ENCODE measurements at regions not wholly inside any gene's neighbourhood (a gene's known extent, or its start where the extent isn't known, plus 50 kb on each side); places are given as distances from the start of the nearest gene placed in this dataset.

DNA sequence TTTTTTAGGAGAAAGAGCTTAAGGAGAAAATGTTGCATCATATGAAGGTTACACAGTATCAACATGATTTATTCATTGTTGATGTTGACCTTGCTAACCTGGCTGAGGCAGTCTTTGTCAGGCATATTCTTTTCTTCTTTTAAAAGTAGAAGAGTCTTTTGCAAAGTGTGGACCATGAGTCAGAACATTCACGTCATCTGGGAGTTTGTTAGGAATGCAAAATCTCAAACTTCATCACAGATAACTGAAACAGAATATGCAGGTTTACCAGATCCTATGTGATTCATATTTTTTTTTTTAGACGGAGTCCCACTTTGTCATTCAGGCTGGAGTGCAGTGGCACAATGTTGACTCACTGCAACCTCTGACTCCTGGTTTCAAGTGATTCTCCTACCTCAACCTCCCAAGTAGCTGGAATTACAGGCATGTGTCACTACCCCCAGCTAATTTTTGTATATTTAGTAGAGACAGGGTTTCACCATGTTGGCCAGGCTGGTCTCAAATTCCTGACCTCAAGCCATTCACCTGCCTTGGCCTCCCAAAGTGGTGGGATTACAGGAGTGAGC lies 530.4 kb upstream of the BTBD3 start:
- peak; percentile 67 for DNase-seq (ENCODE audit: low read depth, low spot score)
- peak overlapping the region; percentile 73 for H3K27ac ChIP-seq

DNA sequence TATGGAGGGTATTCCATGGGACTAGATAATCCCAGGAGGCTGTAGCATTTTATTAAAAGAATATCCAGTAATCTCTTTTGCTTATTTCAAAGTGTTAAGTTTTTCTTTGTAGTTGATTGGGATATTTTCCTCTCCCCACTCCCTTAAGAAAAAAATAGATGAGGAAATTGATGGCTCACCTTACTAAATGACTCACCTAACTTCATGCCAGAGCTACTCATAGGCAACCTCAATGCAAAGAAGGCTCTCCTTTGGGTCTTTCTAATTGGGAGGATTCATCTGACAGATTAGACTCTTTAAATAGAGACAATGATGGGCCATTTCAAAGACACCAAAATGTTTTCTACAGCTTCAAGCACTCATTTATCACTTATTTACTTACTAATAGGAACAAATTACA lies 528.5 kb upstream of the BTBD3 start:
- H3K27ac ChIP-seq, result peak overlapping the region; percentile 73
- DNase-seq (ENCODE audit: low read depth, low spot score), result peak; percentile 60

DNA sequence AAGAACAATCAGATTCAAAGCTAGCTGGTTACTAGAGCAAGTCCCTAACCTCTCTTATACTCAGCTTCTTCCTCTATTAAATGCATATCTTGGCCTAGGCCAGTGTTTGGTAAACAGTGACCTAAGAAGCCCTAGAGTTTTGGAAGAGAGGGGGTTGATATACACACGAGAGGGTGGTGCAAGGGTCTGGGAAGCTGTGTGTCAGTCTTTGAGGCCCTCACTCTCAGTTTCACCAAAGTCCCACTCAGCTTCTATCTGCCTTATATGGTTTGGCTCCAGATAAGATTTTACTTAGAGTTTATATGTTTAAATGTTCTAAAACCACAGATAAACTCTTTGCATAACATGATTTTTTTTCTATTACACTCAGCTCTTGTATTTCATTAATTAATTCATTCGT lies 526.1 kb upstream of the BTBD3 start:
- H3K27ac ChIP-seq, result no peak overlapping the region
- DNase-seq (ENCODE audit: low read depth, low spot score), result no peak

DNA sequence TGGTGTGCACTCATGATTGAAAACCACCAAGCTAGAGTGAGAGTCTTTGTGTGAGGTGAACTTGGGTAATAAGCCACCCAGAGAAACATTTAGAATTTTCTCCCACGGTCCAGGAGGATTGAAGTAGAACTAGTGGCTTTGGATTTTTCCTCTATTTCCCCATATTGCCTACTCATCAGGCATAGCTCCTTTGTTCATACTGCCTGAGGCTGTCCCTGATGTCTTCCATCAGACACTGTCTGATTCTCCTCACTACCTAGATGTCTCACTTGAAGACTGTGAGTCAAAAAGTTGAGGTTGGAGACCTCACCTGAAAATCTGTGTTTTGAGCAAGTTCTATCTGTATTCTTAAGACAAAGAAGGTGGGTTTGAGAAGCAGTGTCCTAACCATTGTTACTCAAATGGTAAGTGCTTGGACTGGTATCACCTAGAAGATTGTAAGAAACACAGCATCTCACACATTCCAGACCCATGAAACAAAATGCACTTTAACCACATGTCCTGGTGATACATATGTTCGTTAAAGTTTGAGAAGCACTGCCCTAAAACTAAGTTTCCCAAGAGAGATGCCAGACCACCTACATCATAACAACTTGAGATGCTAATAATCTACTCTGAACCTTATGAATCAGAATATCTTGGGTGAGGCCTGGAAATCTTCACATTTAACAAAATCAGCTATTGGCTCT lies 523.4 kb upstream of the BTBD3 start:
- DNase-seq (ENCODE audit: low read depth, low spot score), result peak; percentile 84
- peak overlapping the region; percentile 78 for H3K27ac ChIP-seq

GRCh38 chr20:11395581-11395980 lies 522.1 kb upstream of the BTBD3 start:
- H3K27ac ChIP-seq, result peak overlapping the region; percentile 78
- DNase-seq (ENCODE audit: low read depth, low spot score), result no peak

- no peak overlapping the region for H3K27ac ChIP-seq
- no peak for DNase-seq (ENCODE audit: low read depth, low spot score)
Observed at GRCh38 chr20:11401988-11402387, 515.7 kb upstream of the BTBD3 start.

DNA sequence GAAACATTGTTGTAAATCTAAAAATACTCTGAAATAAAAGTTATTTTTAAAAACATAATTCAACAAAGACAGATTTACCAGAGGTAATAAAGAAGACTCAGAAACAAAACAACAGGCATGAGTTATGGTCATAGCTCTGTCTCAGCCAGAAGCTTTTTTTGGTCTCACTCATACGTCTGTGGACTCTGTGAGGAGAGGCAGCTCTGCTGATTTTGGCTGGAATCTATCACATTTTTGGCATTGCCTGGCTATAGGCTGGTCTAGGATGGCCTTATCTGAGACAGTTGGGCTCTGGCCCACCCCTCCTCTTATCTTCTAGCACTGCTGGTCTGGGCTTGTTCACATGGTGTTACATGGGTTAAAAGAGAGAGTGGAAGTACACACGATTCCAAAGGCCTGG lies 514.0 kb upstream of the BTBD3 start:
- H3K27ac ChIP-seq, result no peak overlapping the region
- DNase-seq (ENCODE audit: low read depth, low spot score), result no peak

DNA sequence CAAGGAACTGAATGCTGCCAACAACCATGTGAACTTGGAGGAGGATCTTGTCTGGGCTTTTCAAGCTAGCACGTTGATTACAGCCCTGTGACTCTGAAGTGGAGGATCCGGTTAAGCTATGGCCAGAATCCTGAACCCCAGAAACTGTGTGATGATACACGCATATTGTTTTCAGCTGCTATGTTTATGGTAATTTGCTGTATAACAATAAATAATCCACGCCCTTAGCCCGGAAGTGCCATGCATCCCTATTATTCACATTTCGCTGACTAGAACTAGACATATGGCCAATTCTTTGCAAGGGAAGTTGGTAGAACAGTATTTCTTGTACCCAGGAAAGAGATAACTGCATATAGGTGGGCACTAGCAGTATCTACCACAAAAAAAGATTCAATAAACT lies 510.8 kb upstream of the BTBD3 start:
- no peak for DNase-seq (ENCODE audit: low read depth, low spot score)
- no peak overlapping the region for H3K27ac ChIP-seq

DNA sequence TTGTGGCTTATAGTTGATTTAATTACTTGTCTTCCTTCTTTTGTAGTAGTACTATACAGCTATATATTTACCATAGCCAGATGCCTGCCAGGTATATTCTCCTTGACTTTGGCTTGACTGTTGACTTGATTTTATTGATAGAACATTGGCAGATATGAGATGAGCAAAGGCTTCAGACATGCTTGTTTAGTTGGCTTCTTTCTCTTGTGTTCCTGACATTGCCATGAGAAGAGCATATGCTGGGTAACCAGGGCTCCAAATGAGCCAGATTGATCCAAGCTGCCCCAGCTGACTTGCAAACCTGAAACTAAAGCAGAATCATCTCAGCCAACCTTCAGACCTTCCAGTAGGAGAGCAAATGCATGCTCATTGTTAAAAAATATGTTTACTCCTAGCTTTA lies 508.1 kb upstream of the BTBD3 start:
- no peak overlapping the region for H3K27ac ChIP-seq
- no peak for DNase-seq (ENCODE audit: low read depth, low spot score)

GRCh38 chr20:11411765-11412164 lies 505.9 kb upstream of the BTBD3 start:
- DNase-seq (ENCODE audit: low read depth, low spot score), result no peak
- no peak overlapping the region for H3K27ac ChIP-seq

GRCh38 chr20:11426948-11427347 lies 490.7 kb upstream of the BTBD3 start:
- no peak for DNase-seq (ENCODE audit: low read depth, low spot score)
- no peak overlapping the region for H3K27ac ChIP-seq

DNA sequence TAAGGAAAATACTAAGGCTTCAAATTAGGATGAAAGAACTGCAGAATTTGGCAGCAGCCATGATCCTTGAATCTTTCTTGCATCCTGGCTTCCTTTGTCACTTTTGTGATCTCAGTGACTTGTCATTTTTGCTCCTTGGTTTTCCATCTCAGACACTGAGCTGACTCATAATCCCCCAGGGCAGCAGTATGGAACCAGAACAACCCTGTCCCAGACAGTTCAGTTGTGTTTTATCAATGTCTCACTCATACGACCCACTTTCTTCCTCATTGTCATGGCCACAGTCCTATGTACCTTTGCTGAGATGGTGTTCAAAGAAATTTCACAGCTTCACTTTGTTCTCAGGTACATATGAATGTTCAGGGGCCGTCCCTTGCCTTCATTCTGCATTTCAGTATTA lies 488.5 kb upstream of the BTBD3 start:
- no peak for DNase-seq (ENCODE audit: low read depth, low spot score)
- H3K27ac ChIP-seq, result no peak overlapping the region

GRCh38 chr20:11429889-11430519 lies 487.7 kb upstream of the BTBD3 start:
- H3K27ac ChIP-seq, result no peak overlapping the region
- DNase-seq (ENCODE audit: low read depth, low spot score), result no peak

- no peak overlapping the region for H3K27ac ChIP-seq
- no peak for DNase-seq (ENCODE audit: low read depth, low spot score)
Observed at GRCh38 chr20:11430652-11431051, 487.0 kb upstream of the BTBD3 start.

- DNase-seq (ENCODE audit: low read depth, low spot score), result no peak
Observed at GRCh38 chr20:11431621-11432020, 486.1 kb upstream of the BTBD3 start.

DNA sequence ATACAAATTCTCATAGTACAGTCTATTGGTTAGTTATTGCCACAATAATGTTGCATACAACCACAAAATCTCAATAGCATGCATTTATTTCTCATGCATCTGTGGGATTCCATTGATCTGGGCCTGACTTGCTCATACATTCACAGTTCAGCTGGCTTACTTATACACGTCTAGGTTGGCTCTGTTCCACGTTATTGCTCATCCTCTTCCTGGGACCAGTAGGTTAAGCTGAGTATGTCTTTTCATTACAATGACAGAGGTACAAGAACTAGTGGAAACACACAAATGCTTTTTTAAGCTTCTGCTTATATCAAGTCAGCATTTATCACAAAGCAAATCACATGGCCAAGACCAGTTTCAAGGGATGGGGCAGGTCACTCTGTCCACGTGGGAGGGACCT lies 485.3 kb upstream of the BTBD3 start:
- peak; percentile 83 for DNase-seq (ENCODE audit: low read depth, low spot score)

More at GRCh38 chr20:11431621-11432020, 486.1 kb upstream of the BTBD3 start:
- H3K27ac ChIP-seq, result no peak overlapping the region

DNA sequence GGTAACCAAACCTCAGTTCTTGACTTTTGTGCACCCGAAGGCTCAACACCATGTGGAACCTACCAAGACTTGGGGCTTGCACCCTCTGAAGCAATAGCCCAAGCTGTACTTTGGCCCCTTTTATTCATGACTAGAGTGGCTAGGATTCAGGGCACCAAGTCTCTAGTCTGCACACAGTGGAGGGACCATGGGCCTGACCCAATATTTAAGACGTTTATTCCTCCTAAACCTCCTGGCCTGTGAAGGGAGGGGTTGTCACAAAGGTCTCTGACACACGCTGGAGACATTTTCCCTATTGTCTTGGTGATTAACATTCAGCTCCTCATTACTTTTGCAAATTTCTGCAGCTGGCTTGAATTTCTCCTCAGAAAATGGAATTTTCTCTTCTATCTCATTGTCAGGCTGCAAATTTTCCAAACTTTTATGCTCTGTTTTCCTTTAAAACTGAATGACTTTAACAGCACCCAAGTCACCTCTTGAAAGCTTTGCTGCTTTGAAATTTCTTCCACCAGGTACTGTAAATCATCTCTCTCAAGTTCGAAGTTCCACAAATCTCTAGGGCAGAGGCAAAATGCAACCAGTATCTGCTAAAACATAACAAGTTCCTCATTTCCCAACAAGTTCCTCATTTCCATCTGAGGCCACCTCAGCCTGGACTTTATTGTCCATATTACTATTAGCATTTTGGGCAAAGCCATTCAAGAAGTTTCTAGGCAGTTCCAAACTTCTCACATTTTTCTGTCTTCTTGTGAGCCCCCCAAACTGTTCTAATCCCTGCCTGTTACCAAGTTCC lies 481.4 kb upstream of the BTBD3 start:
- no peak for DNase-seq (ENCODE audit: low read depth, low spot score)
- H3K27ac ChIP-seq, result no peak overlapping the region

More for the DNA sequence above, 485.3 kb upstream of the BTBD3 start:
- no peak overlapping the region for H3K27ac ChIP-seq

- no peak for DNase-seq (ENCODE audit: low read depth, low spot score)
- H3K27ac ChIP-seq, result no peak overlapping the region
Observed at GRCh38 chr20:11437090-11437489, 480.6 kb upstream of the BTBD3 start.

DNA sequence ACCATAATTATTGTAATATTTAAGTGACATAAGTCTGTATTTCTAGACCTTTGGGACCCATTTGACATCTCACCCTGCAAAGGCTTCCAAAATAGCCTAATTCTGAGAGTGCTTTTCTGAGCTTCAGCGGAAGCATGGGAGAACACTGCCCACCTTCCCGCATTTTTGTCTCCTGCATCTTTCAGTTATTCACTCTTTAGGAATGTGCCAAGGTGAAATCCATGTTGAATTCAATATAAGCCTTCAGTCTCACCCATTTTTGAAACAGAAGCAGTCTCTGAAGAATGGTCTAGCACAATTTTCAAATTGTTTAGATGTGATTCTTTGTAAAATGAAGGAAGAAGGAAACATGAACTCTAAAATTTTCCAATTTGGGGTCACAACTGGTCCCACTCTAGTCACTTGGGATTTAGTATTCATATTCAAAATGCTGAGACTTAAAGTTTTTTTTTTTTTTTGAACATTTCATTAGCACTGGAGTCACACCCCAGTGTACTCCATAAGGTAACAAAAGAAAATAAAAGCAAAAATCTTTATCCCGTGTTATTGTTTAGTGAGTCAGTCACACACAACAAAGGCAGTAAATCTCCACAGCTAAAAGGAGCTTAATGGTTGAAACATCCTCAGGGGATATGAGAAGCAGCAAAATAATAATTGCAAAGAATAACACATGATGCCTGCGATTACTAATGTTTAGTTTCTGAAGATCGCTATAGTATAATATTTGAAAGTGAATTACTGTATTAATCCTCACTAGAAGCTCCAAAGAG lies 479.9 kb upstream of the BTBD3 start:
- no peak for DNase-seq (ENCODE audit: low read depth, low spot score)
- H3K27ac ChIP-seq, result no peak overlapping the region

DNA sequence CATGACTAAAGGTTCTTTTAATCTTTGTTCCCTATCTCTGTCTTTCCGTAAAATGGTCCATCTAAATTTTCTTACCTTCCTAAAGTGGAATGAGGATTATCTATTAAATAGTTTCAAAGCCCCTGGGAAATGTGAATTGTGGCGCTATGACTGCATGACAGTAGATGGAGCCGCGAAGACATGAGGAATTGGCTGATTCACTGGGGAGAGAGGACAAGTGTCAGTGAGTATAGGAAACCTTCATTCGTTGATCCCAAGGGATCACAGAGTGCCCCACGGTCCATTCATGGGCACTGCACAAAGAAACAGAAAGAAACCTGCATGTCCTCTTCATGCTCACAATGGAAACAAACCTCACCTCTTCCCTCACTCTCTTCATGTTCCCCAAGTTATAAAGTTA lies 479.3 kb upstream of the BTBD3 start:
- H3K27ac ChIP-seq, result no peak overlapping the region
- DNase-seq (ENCODE audit: low read depth, low spot score), result no peak

Data from epithelial cell of prostate (primary cell).